Breast epithelium (tissue), 3 donors: ENCODE measurements at regions not wholly inside any gene's neighbourhood (a gene's known extent, or its start where the extent isn't known, plus 50 kb on each side); places are given as distances from the start of the nearest gene placed in this dataset.

Experiments used
- POLR2AphosphoS5 ChIP-seq, 3 donors: sonication (generic); formaldehyde crosslinking; IDR thresholded peaks; one replicate each; pipeline ENCODE4 v1.6.1; 2017; ENCODE audit warnings: antibody characterized with exemption in 3 of 3
- TF ChIP-seq, protein P1 (sequence below), 3 donors: fragments of 450-650 bp; IDR thresholded peaks; one replicate each; pipeline ENCODE4 v1.5.1; 2016 to 2017; ENCODE audit warnings: antibody characterized with exemption in 3 of 3, mild to moderate bottlenecking in 3 of 3, moderate library complexity in 3 of 3

DNA sequence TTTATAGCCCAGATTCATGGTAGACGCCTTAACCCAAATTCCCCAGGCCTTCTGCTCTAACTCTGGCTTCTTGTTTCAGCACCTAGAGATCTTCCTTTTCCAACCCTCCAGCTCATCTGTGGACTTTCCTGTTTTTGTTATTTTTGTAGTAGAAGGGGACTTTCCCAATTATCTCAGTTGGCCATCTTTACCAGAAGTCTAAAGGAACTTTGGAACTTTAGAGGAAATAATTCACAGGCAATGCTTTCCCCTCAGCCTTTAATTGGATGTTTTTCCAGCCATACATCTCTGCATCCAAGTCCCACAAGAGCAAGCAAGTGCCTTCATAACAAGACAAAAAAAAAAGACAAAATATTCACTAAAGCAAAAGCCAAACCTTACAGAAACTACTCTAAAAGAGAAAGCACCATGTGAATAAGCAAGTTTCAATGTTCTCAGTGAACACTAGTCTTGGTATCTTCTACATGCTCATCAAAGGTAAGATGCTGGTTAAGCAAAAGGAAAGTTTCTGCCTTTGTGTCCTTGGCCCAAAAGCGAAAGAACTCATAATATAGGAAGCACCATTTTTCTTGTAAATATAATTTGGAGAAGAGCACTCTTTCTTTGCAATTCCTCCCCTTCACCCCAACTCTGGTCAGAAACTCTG lies 377.3 kb downstream of the SETD4 start:
- TF ChIP-seq, protein P1, sequence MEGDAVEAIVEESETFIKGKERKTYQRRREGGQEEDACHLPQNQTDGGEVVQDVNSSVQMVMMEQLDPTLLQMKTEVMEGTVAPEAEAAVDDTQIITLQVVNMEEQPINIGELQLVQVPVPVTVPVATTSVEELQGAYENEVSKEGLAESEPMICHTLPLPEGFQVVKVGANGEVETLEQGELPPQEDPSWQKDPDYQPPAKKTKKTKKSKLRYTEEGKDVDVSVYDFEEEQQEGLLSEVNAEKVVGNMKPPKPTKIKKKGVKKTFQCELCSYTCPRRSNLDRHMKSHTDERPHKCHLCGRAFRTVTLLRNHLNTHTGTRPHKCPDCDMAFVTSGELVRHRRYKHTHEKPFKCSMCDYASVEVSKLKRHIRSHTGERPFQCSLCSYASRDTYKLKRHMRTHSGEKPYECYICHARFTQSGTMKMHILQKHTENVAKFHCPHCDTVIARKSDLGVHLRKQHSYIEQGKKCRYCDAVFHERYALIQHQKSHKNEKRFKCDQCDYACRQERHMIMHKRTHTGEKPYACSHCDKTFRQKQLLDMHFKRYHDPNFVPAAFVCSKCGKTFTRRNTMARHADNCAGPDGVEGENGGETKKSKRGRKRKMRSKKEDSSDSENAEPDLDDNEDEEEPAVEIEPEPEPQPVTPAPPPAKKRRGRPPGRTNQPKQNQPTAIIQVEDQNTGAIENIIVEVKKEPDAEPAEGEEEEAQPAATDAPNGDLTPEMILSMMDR (IDR thresholded peaks at IDR 0.05) = no peak
- no peak for TF ChIP-seq POLR2AphosphoS5 (IDR thresholded peaks at IDR 0.05)
